ENCODE measurements at regions not wholly inside any gene's neighbourhood (a gene's known extent, or its start where the extent isn't known, plus 50 kb on each side); places are given as distances from the start of the nearest gene placed in this dataset.

DNA sequence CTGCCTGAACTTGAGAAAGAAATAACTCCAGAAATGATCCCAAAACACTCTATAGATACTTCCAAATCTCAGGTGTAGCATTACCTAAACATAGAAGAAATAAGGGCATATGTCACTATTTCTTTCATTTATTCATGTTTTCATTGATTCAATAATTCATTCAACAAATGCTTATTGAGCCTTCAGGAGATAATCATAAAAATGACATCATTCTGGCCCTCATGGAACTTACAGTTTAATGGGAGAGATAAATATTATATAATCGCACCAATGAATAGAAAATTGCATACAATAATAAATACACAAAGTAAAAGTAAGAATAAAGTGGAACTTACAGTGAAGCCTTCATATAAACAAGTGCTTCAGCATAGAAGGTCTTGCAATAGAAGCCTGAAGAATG lies 58.1 kb upstream of the NR2F2 start:
- no peak for DNase-seq (ENCODE audit: low spot score)
- Histone ChIP-seq H3K4me1 (ENCODE audit: insufficient read depth, low read length, poor library complexity, severe bottlenecking) (peaks cover 30% of the 10 kb centered on the region), H3K27me3 (replicated peaks; ENCODE audit: insufficient read depth, low read depth, low read length, poor library complexity) (no peaks in the 10 kb centered on the region), H3K4me3 (ENCODE audit: low read depth, low read length, poor library complexity, severe bottlenecking) (no peak overlapping the region), H3K9me3 (ENCODE audit: low read depth, low read length, poor library complexity, severe bottlenecking) (no peaks in the 10 kb centered on the region), H3K27ac (ENCODE audit: low read depth, low read length, poor library complexity, severe bottlenecking) (no peak overlapping the region), H3K36me3 (ENCODE audit: insufficient read depth, low read length, poor library complexity, severe bottlenecking) (no peaks in the 10 kb centered on the region)
- intact Hi-C loops (cut with micrococcal nuclease; ENCODE audit: unreplicated experiment): no loop called here
- BruUV-seq (replicated peaks): no TSS peak
- ChIA-PET CTCF (no interaction called here), POLR2A (ENCODE audit: low non-redundant PET) (no interaction called here)
- no peak for TF ChIP-seq EZH2 (IDR thresholded peaks at IDR 0.05; ENCODE audit: borderline replicate concordance, low read depth, low read length, poor library complexity, severe bottlenecking)
- TF ChIP-seq, protein P1, sequence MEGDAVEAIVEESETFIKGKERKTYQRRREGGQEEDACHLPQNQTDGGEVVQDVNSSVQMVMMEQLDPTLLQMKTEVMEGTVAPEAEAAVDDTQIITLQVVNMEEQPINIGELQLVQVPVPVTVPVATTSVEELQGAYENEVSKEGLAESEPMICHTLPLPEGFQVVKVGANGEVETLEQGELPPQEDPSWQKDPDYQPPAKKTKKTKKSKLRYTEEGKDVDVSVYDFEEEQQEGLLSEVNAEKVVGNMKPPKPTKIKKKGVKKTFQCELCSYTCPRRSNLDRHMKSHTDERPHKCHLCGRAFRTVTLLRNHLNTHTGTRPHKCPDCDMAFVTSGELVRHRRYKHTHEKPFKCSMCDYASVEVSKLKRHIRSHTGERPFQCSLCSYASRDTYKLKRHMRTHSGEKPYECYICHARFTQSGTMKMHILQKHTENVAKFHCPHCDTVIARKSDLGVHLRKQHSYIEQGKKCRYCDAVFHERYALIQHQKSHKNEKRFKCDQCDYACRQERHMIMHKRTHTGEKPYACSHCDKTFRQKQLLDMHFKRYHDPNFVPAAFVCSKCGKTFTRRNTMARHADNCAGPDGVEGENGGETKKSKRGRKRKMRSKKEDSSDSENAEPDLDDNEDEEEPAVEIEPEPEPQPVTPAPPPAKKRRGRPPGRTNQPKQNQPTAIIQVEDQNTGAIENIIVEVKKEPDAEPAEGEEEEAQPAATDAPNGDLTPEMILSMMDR (conservative IDR thresholded peaks at IDR 0.05; ENCODE audit: low read depth, low read length): no peak

- no TSS peak for BruUV-seq (replicated peaks)
- H3K4me1 ChIP-seq (ENCODE audit: insufficient read depth, low read length, poor library complexity, severe bottlenecking): peaks cover 25% of the 10 kb centered on the region
- no peak overlapping the region for H3K4me3 ChIP-seq (ENCODE audit: low read depth, low read length, poor library complexity, severe bottlenecking)
- no peaks in the 10 kb centered on the region for H3K9me3 ChIP-seq (ENCODE audit: low read depth, low read length, poor library complexity, severe bottlenecking)
- no peak overlapping the region for H3K27ac ChIP-seq (ENCODE audit: low read depth, low read length, poor library complexity, severe bottlenecking)
- H3K36me3 ChIP-seq (ENCODE audit: insufficient read depth, low read length, poor library complexity, severe bottlenecking): no peaks in the 10 kb centered on the region
- peak; percentile 54 for DNase-seq (ENCODE audit: low spot score)
- no peaks in the 10 kb centered on the region for H3K27me3 ChIP-seq (replicated peaks; ENCODE audit: insufficient read depth, low read depth, low read length, poor library complexity)
- no peak for TF ChIP-seq EZH2 (IDR thresholded peaks at IDR 0.05; ENCODE audit: borderline replicate concordance, low read depth, low read length, poor library complexity, severe bottlenecking)
- TF ChIP-seq, protein P1 (conservative IDR thresholded peaks at IDR 0.05; ENCODE audit: low read depth, low read length): no peak
- intact Hi-C loops (cut with micrococcal nuclease; ENCODE audit: unreplicated experiment): no loop called here
- POLR2A ChIA-PET (ENCODE audit: low non-redundant PET): no interaction called here
- CTCF ChIA-PET: no interaction called here
These were observed 57.0 kb upstream of the NR2F2 start for GRCh38 chr15:96273317-96274086.

- Histone ChIP-seq H3K9me3 (ENCODE audit: low read depth, low read length, poor library complexity, severe bottlenecking) (no peaks in the 10 kb centered on the region), H3K4me3 (ENCODE audit: low read depth, low read length, poor library complexity, severe bottlenecking) (no peak overlapping the region), H3K36me3 (ENCODE audit: insufficient read depth, low read length, poor library complexity, severe bottlenecking) (no peaks in the 10 kb centered on the region), H3K27me3 (replicated peaks; ENCODE audit: insufficient read depth, low read depth, low read length, poor library complexity) (no peaks in the 10 kb centered on the region), H3K4me1 (ENCODE audit: insufficient read depth, low read length, poor library complexity, severe bottlenecking) (peaks cover 19% of the 10 kb centered on the region), H3K27ac (ENCODE audit: low read depth, low read length, poor library complexity, severe bottlenecking) (no peak overlapping the region)
- DNase-seq (ENCODE audit: low spot score): no peak
- intact Hi-C loops (cut with micrococcal nuclease; ENCODE audit: unreplicated experiment): no loop called here
- ChIA-PET CTCF (no interaction called here), POLR2A (ENCODE audit: low non-redundant PET) (no interaction called here)
- BruUV-seq (replicated peaks): no TSS peak
- no peak for TF ChIP-seq EZH2 (IDR thresholded peaks at IDR 0.05; ENCODE audit: borderline replicate concordance, low read depth, low read length, poor library complexity, severe bottlenecking)
- TF ChIP-seq, protein P1 (conservative IDR thresholded peaks at IDR 0.05; ENCODE audit: low read depth, low read length): no peak
These were observed 56.4 kb upstream of the NR2F2 start for GRCh38 chr15:96274087-96274440.
